ENCODE measurements at regions not wholly inside any gene's neighbourhood (a gene's known extent, or its start where the extent isn't known, plus 50 kb on each side); places are given as distances from the start of the nearest gene placed in this dataset.

GRCh38 chr13:31441800-31442510, 242.2 kb downstream of the B3GLCT start:
- DNase-seq (ENCODE audit: low read depth in 2 of 2) = no peak

GRCh38 chr13:31442571-31442970, 242.8 kb downstream of the B3GLCT start:
- DNase-seq (ENCODE audit: low read depth in 2 of 2) = no peak

DNA sequence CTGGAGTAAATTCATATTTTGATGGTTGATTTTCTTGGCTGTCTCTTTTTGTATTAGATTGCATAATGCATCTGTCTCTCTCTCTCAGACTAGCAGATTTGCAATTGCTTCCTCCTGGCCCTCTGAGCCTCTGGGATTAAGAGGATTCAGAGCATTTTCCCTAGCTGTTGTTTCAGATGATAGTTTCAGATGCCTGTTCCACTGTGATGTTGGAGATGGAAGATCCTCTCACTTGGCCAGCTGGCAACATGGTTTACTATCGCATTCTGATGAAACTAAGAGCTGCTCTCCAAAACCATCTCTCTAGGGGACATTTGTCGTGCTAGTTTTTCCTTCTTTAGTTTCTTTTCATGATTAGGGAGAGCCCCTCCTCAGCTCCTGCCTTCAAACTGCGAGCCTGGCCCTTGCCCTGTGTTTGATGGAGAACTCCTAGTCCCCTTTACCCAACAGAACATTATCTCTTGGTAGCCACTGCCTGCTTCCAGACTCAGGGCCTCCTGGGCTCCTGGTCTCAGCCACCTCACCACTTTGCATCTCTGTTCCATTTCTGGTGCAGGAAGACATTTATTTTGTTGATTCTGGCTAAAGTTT, 244.6 kb downstream of the B3GLCT start:
- DNase-seq (ENCODE audit: low read depth in 2 of 2) = no peak

DNA sequence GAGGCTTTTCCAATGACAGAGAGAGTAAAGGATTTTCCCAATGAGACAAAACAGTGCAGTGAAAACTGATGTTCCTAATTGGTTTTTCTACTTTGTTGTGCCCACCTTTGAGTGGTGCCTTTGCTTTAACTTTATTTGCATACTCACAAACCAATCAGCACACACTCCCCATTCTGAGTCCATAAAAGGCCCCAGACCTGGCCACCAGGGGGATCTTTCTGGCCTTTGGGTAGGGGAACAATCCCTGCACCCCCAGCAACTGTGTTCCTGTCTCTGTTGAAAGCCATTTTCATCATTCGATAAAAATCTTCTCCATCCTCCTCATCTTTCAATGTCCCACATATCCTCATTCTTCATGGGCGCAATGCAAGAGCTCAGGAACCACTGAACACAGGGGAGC, 252.8 kb downstream of the B3GLCT start:
- DNase-seq (ENCODE audit: low read depth in 2 of 2) = no peak

GRCh38 chr13:31455581-31455980, 255.8 kb downstream of the B3GLCT start:
- no peak for DNase-seq (ENCODE audit: low read depth in 2 of 2)

DNA sequence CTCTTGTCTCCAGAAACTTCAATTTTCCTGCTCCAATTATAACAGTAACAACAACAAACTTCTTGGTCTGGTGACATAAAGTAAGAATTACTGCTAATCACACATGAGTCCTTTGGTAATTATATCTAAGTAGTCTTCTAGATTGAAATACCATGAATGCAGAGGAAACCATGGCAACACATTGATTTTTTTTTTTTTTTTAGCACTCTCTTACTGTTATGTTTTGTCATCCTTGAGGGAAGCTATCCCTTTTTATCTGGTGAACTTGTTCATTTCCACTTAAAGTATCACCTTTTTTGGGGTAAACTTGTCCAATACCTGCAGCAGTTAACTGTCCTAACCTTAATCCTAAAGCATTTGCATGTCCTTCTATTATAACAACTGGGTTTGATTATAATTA, 256.3 kb downstream of the B3GLCT start:
- DNase-seq (ENCODE audit: low read depth in 2 of 2) = no peak

GRCh38 chr13:31460061-31460460, 260.3 kb downstream of the B3GLCT start:
- DNase-seq (ENCODE audit: low read depth in 2 of 2) = no peak

DNA sequence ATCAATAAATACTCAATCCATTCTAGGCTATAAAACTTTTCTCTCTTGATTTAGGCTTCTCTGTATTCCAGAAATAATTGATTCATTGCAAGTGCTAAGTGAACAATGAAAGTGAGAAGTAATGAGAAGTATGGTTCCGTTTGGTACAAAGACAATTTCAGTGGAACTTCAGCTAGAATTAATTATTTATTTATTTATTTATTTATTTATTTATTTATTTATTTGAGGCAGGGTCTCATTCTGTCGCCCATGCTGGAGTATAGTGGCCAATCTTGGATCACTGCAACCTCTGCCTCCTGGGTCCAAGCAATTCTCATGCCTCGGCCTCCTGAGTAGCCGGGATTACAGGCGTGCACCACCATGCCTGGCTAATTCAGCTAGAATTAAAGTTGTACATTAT, 262.1 kb downstream of the B3GLCT start:
- no peak for DNase-seq (ENCODE audit: low read depth in 2 of 2)

DNA sequence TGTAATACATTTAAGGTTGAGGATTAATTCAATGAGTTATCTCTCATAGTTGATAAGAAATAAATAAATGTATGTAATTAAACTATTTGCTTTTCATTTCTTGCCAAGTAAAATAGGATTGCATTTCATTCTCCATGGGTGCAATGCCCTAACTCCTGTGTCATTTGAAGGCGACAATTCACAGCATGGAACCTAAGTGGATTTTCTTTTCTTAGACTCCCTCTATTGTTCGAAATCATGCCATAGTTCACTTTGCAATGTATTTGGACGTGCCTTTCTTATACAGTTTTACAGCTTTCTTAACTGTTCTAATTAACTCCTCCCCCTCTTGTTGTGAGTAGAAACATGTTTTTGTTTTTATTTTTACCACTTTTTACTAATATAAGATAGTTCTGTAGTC, 263.0 kb downstream of the B3GLCT start:
- DNase-seq (ENCODE audit: low read depth in 2 of 2) = no peak

DNA sequence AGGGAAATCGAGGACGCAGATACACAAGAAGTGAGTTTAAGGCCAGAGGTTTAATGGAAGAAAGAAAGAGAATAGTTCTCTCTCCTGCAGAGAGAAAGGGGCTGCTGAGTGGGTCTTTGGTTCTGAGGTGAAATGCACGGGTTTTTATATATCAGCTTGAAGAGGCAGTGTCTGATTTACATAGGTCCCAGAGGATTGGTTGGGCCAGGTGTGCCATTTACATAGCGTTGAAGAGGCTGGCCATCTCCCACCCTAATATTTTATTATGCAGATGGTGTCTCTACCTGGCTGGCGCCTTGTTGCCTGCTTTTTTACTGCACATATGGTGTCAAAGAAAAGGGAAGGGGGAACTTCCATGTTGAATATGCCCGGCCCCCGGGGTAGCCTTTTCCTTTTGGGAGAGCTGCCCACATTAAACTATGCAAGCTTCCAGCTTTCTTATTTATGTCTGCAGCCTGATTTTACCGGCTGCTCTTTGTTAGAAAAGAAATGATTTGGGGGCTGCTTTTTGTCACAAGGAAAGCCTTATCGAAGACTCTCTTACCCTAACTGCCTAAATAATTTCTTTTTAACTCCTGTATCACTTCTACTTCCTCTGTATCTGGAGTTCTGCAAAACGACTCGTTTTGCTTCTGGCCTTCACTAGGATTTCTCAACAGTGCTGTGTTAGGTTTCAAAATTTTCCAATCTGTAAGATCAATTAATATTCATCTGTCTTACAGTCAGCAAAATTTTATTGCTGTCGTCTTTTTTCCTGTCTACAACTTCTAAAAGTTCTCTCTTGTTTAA, 268.5 kb downstream of the B3GLCT start:
- DNase-seq (ENCODE audit: low read depth in 2 of 2) = no peak

DNA sequence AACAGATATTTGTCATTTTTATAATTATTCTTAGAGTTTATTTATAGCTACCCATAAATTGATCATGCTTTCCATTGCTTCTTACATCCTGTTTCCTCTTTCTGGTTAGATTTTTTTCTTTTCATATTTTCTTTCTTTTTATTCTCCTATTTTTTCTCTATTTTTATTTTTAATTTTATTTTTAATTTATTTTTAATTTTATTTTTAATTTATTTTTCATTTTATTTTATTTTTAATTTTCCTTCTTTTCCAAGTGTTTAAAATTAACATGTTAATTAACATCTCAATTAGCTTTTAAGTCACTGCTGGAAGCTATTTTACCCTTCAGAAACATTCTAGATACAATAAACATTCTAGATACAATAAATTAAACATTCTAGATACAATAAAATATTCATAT, 269.6 kb downstream of the B3GLCT start:
- no peak for DNase-seq (ENCODE audit: low read depth in 2 of 2)

DNA sequence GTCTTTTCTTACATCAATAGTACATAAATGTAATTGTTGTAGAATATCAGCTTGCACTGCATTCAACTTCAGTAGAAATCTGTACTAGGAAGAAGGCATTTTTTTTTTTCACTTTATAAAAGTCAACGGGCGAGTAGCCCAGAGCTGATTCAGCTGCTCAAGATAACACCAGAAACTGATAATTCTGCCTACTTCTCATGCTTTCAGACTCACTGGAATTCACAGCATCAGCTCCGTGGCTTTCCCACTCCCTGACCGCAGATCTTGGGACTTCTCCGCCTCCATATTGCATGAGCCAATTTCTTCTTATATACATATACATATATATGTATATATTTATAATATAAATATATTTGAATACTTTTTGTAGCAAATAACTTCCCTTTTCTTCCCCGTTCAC, 263.1 kb upstream of the RXFP2 start:
- no peak for DNase-seq (ENCODE audit: low read depth in 2 of 2)

GRCh38 chr13:31476753-31477152, 262.6 kb upstream of the RXFP2 start:
- no peak for DNase-seq (ENCODE audit: low read depth in 2 of 2)

GRCh38 chr13:31477961-31478360, 261.4 kb upstream of the RXFP2 start:
- DNase-seq (ENCODE audit: low read depth in 2 of 2) = no peak

DNA sequence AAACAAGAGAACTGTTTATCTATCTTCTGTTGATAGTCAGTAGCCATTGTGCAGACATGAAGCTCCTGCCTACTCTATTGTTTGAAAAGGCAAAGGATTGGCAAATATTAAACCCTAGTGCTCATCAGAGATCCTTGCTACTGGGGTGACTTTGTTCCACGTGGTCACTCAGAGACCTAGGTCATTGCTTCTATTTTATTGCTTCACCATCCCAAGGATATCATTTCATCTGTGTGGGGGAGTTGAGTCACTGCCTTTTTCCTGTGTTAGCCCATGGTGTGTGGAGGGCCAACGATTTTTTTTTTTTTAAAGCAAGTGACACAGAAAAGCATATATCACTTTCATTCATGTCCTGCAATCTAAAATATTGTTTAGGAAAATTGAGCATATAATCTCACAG, 254.1 kb upstream of the RXFP2 start:
- no peak for DNase-seq (ENCODE audit: low read depth in 2 of 2)

DNA sequence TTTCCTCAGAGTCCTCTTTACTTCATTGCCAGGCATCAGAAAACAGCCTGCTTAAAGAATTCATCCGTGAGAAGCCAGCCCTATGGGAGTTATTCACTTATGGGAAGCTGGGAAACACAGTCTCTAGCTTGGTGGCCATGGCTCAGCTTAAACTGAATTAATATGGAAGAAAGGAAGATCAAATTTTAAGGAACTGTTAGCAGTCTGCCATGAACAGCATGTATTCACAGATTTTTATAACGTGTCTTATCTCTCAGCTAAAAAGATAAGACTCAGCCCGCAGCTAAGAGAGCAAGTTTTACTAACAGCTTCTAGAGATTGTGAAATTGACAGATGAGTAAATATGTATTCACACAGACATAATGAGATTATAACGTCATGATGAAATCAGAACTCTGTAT, 253.7 kb upstream of the RXFP2 start:
- no peak for DNase-seq (ENCODE audit: low read depth in 2 of 2)

DNA sequence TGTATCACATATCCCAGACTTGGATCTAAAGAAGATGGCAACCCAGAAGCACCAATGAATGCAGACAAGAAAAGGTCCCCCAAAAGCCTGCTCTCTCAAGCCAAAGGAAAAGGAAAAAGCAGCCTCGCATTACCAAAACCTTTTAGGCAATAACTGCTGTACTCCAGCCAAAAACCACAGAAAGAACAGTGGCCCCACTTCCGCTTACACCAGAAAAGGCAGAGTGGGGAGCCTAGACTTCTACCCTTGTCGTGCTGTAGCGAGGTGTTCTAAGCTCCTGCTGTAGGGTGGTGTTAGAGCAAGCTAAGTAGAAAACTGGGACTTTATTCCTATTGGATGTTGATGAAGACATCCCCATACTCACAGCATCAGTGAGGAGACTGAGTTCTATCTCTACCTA, 244.0 kb upstream of the RXFP2 start:
- no peak for DNase-seq (ENCODE audit: low read depth in 2 of 2)

DNA sequence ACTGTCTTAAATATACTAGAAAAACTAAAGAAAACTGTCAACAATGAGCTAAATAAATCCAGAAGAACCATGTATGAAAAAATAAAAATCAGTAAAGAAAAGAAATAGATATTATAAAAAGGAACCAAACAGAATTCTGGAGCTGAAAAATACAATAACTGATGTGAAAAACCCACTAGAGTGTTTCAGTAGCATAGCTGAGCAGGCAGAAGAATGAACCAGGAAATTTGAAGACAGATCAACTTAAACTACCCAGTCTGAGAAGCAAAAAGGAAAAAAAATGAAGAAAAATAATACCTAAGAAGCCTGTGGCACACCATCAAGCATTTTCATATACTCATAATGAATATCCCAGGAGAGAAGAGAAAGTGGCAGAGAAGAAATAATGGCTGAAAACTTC, 240.1 kb upstream of the RXFP2 start:
- DNase-seq (ENCODE audit: low read depth in 2 of 2) = no peak

- DNase-seq (ENCODE audit: low read depth in 2 of 2) = no peak
These were observed 235.7 kb upstream of the RXFP2 start for GRCh38 chr13:31503626-31504025.

- no peak for DNase-seq (ENCODE audit: low read depth in 2 of 2)
These were observed 234.4 kb upstream of the RXFP2 start for GRCh38 chr13:31504918-31505317.

- DNase-seq (ENCODE audit: low read depth in 2 of 2) = no peak
These were observed 227.0 kb upstream of the RXFP2 start for GRCh38 chr13:31512331-31512730.

DNA sequence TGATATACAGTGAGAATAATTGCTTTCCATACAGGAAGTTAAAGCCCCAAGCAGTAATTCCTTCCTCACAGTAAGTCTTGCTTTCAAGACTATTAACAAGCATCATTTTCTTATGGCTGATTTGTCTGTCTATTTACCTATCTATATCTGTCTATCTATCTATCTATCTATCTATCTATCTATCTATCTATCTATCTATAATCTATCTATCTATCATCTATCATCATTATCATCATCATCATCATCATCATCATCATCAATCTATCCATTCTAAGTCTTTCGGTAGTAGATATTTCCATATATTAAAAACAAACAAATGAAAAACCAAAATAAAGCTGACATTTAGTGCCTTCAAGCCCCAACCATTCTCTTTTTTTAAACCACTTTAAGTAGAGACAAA, 224.4 kb upstream of the RXFP2 start:
- DNase-seq (ENCODE audit: low read depth in 2 of 2) = no peak

DNA sequence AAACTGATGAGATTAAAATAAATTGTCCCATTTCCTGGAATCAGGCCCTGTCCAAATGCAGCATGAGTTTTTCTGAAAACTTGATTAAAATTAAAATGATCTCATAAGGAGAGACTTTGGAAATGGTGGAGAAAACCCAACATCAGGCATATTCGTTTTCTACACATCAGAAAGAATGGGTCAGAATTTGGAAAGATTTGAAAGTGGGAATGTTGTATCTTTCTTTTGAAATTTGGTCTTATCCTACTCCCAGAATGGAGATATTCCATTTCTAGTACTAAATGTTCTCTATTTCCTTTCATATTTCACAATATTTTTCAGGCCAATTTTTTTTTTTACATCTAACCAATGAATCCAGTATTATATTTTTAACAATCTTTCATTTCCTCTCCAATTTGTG, 223.9 kb upstream of the RXFP2 start:
- no peak for DNase-seq (ENCODE audit: low read depth in 2 of 2)

Data from stimulated activated CD4-positive, alpha-beta T cell treated with anti-CD3 and anti-CD28 coated beads, Interleukin-1b, Interleukin-23, amount 100 ng/mL, for 1 hour (primary cell).